ENCODE measurements at regions not wholly inside any gene's neighbourhood (a gene's known extent, or its start where the extent isn't known, plus 50 kb on each side); places are given as distances from the start of the nearest gene placed in this dataset.

GRCh38 chr13:109642358-109642757 is 144.0 kb downstream of the IRS2 start:
- no peak for DNase-seq

- DNase-seq: no peak
Measured at GRCh38 chr13:109636736-109637135, 149.6 kb downstream of the IRS2 start.

- DNase-seq: no peak
Measured at GRCh38 chr13:109631069-109631468, 155.3 kb downstream of the IRS2 start.

GRCh38 chr13:109630271-109630670 is 156.1 kb downstream of the IRS2 start:
- no peak for DNase-seq

GRCh38 chr13:109629737-109630136 is 156.6 kb downstream of the IRS2 start:
- DNase-seq: no peak

- no peak for DNase-seq
Measured at GRCh38 chr13:109628251-109628699, 158.1 kb downstream of the IRS2 start.

GRCh38 chr13:109627649-109628048 is 158.7 kb downstream of the IRS2 start:
- no peak for DNase-seq

GRCh38 chr13:109626386-109627171 is 159.8 kb downstream of the IRS2 start:
- no peak for DNase-seq

GRCh38 chr13:109625156-109625555 is 161.2 kb downstream of the IRS2 start:
- DNase-seq: no peak

- DNase-seq: no peak
Measured at GRCh38 chr13:109622006-109622405, 164.4 kb downstream of the IRS2 start.

GRCh38 chr13:109615721-109616420 is 170.5 kb downstream of the IRS2 start:
- DNase-seq: no peak

- no peak for DNase-seq
Measured at GRCh38 chr13:109611912-109612691, 174.3 kb downstream of the IRS2 start.

GRCh38 chr13:109610517-109610916 is 175.9 kb downstream of the IRS2 start:
- peak; percentile 7 to 11 for DNase-seq

GRCh38 chr13:109608503-109608902 is 177.9 kb downstream of the IRS2 start:
- DNase-seq: no peak

GRCh38 chr13:109608059-109608458 is 178.3 kb downstream of the IRS2 start:
- no peak for DNase-seq

- DNase-seq: no peak
Measured at GRCh38 chr13:109606520-109606919, 179.9 kb downstream of the IRS2 start.

GRCh38 chr13:109605846-109606245 is 180.5 kb downstream of the IRS2 start:
- DNase-seq: no peak

- DNase-seq: no peak
Measured at GRCh38 chr13:109604894-109605293, 181.5 kb downstream of the IRS2 start.

- DNase-seq: no peak
Measured at GRCh38 chr13:109602356-109602755, 184.0 kb downstream of the IRS2 start.

- DNase-seq: no peak
Measured at GRCh38 chr13:109599901-109600657, 186.3 kb downstream of the IRS2 start.

- DNase-seq: no peak
Measured at GRCh38 chr13:109595471-109595870, 190.9 kb downstream of the IRS2 start.

GRCh38 chr13:109593230-109593629 is 193.2 kb downstream of the IRS2 start:
- no peak for DNase-seq

- no peak for DNase-seq
Measured at GRCh38 chr13:109592770-109593169, 193.6 kb downstream of the IRS2 start.
